H9 (cell line): ENCODE measurements at regions not wholly inside any gene's neighbourhood (a gene's known extent, or its start where the extent isn't known, plus 50 kb on each side); places are given as distances from the start of the nearest gene placed in this dataset.

ENCODE experiments used
- DNase-seq: peaks from one replicate; pipeline ENCODE4 v3.0.0-alpha.2; 2017
- H2AFZ ChIP-seq: one replicate; pipeline ENCODE4 v1.6.1; 2013; ENCODE audit warnings: mild to moderate bottlenecking, low read length, control low read depth, moderate library complexity
- H2AK5ac ChIP-seq: 2 replicates; pipeline ENCODE4 v1.6.1; 2013; ENCODE audit warnings: low read length, control low read depth, mixed read lengths; ENCODE audit not compliant: insufficient read length
- H2BK120ac ChIP-seq: one replicate; pipeline ENCODE4 v1.6.1; 2013; ENCODE audit warnings: low read depth, mild to moderate bottlenecking, low read length, control low read depth, inconsistent platforms; ENCODE audit not compliant: poor library complexity, severe bottlenecking
- H2BK12ac ChIP-seq: 2 replicates; pipeline ENCODE4 v1.6.1; 2013; ENCODE audit warnings: low read length, control low read depth, mixed read lengths, low read depth; ENCODE audit not compliant: insufficient read length
- H2BK15ac ChIP-seq: 2 replicates; pipeline ENCODE4 v1.6.1; 2013; ENCODE audit warnings: low read depth, low read length, control low read depth
- H2BK20ac ChIP-seq: one replicate; pipeline ENCODE4 v1.6.1; 2013; ENCODE audit warnings: low read depth, mild to moderate bottlenecking, low read length, control low read depth, inconsistent platforms; ENCODE audit not compliant: poor library complexity, severe bottlenecking
- H2BK5ac ChIP-seq: 2 replicates; pipeline ENCODE4 v1.6.1; 2013; ENCODE audit warnings: low read length, control low read depth, mixed read lengths; ENCODE audit not compliant: insufficient read length
- H3K14ac ChIP-seq: 2 replicates; pipeline ENCODE4 v1.6.1; 2013; ENCODE audit warnings: low read length, control low read depth; ENCODE audit not compliant: insufficient read depth
- H3K18ac ChIP-seq: 2 replicates; pipeline ENCODE4 v1.6.1; 2013; ENCODE audit warnings: low read depth, mild to moderate bottlenecking, mixed read lengths, low read length, control low read depth; ENCODE audit not compliant: insufficient read length
- H3K23ac ChIP-seq: 2 replicates; pipeline ENCODE4 v1.6.1; 2013; ENCODE audit warnings: low read length, control low read depth, mixed read lengths, low read depth; ENCODE audit not compliant: insufficient read length
- H3K23me2 ChIP-seq: 2 replicates; pipeline ENCODE4 v1.6.1; 2013; ENCODE audit warnings: low read depth, mild to moderate bottlenecking, mixed read lengths, low read length, control low read depth; ENCODE audit not compliant: insufficient read length, poor library complexity, severe bottlenecking
- H3K27ac ChIP-seq: 2 replicates; pipeline ENCODE4 v1.5.1; 2013; ENCODE audit warnings: low read length, control low read depth, mixed read lengths, low read depth; ENCODE audit not compliant: insufficient read length
- H3K27me3 ChIP-seq: 2 replicates; pipeline ENCODE4 v1.6.1; 2013; ENCODE audit warnings: low read length, control low read depth, inconsistent platforms; ENCODE audit not compliant: insufficient read depth
- H3K4ac ChIP-seq: 2 replicates; pipeline ENCODE4 v1.6.1; 2013; ENCODE audit warnings: low read depth, mild to moderate bottlenecking, control low read depth, inconsistent platforms, low read length, moderate library complexity
- H3K4me1 ChIP-seq: 2 replicates; pipeline ENCODE4 v1.6.1; 2013; ENCODE audit warnings: low read length, control low read depth, inconsistent platforms; ENCODE audit not compliant: insufficient read depth
- H3K4me2 ChIP-seq: 2 replicates; pipeline ENCODE4 v1.6.1; 2013; ENCODE audit warnings: low read length, control low read depth, mixed read lengths; ENCODE audit not compliant: insufficient read length, insufficient read depth
- H3K56ac ChIP-seq: 2 replicates; pipeline ENCODE4 v1.6.1; 2013; ENCODE audit warnings: low read depth, mild to moderate bottlenecking, mixed read lengths, low read length, control low read depth; ENCODE audit not compliant: insufficient read length
- H3K79me1 ChIP-seq: 2 replicates; pipeline ENCODE4 v1.6.1; 2013; ENCODE audit warnings: low read depth, mild to moderate bottlenecking, moderate library complexity, low read length, control low read depth, inconsistent platforms; ENCODE audit not compliant: insufficient read depth, poor library complexity, severe bottlenecking
- H3K79me2 ChIP-seq: 2 replicates; pipeline ENCODE4 v1.6.1; 2013; ENCODE audit warnings: low read length, control low read depth, inconsistent platforms; ENCODE audit not compliant: insufficient read depth
- H3K9ac ChIP-seq: 2 replicates; pipeline ENCODE4 v1.6.1; 2013; ENCODE audit warnings: low read length, control low read depth, mixed read lengths; ENCODE audit not compliant: insufficient read length; ENCODE audit errors: extremely low read depth
- H3K9me3 ChIP-seq: one replicate; pipeline ENCODE4 v1.6.1; 2013; ENCODE audit warnings: low read depth, low read length, inconsistent platforms; ENCODE audit not compliant: control insufficient read depth
- H3T11ph ChIP-seq: one replicate; pipeline ENCODE4 v1.6.1; 2013; ENCODE audit warnings: mild to moderate bottlenecking, low read length, control low read depth, inconsistent platforms
- H4K20me1 ChIP-seq: one replicate; pipeline ENCODE4 v1.6.1; 2013; ENCODE audit not compliant: control insufficient read depth, insufficient read length, insufficient read depth
- H4K5ac ChIP-seq: 2 replicates; pipeline ENCODE4 v1.6.1; 2013; ENCODE audit warnings: low read depth, mild to moderate bottlenecking, mixed read lengths, low read length, control low read depth; ENCODE audit not compliant: insufficient read length
- H4K8ac ChIP-seq: replicated peaks from 2 replicates; pipeline ENCODE4 v1.6.1; 2013; ENCODE audit warnings: low read length, control low read depth, mixed read lengths, low read depth; ENCODE audit not compliant: insufficient read length
- H4K91ac ChIP-seq: 2 replicates; pipeline ENCODE4 v1.6.1; 2013; ENCODE audit warnings: low read depth, mild to moderate bottlenecking, moderate library complexity, mixed read lengths, low read length, control low read depth; ENCODE audit not compliant: insufficient read length
- H3K27ac Mint-ChIP-seq, 3 experiments: 2 replicates in 2 of 3; 3 replicates in 1 of 3; pipeline ENCODE4 v1.8.0; 2020 to 2021; ENCODE audit warnings: mixed read lengths in 3 of 3, mild to moderate bottlenecking in 1 of 3, moderate library complexity in 1 of 3
- H3K27me3 Mint-ChIP-seq: 2 replicates; pipeline ENCODE4 v1.8.0; 2021; ENCODE audit warnings: low read depth, mild to moderate bottlenecking, moderate library complexity, mixed read lengths
- H3K36me3 Mint-ChIP-seq, 3 experiments: 2 replicates in 2 of 3; 3 replicates in 1 of 3; pipeline ENCODE4 v1.8.0; 2020 to 2021; ENCODE audit warnings: low read depth in 3 of 3, mixed read lengths in 3 of 3; ENCODE audit not compliant: insufficient read depth in 1 of 3
- H3K4me1 Mint-ChIP-seq, 2 experiments: 2 replicates each; pipeline ENCODE4 v1.8.0; 2020; ENCODE audit warnings: mixed read lengths in 2 of 2
- H3K4me3 Mint-ChIP-seq, 2 experiments: 2 replicates in 1 of 2; 3 replicates in 1 of 2; pipeline ENCODE4 v1.8.0; 2020 to 2021; ENCODE audit warnings: mild to moderate bottlenecking in 2 of 2, mixed read lengths in 2 of 2, moderate library complexity in 1 of 2
- H3K9me3 Mint-ChIP-seq, 2 experiments: 2 replicates in 1 of 2; 3 replicates in 1 of 2; pipeline ENCODE4 v1.8.0; 2020; ENCODE audit warnings: mild to moderate bottlenecking in 2 of 2, mixed read lengths in 2 of 2, moderate library complexity in 1 of 2
- CTCF ChIP-seq: fragments of 200-600 bp; sonication (generic); conservative IDR thresholded peaks from 3 replicates; pipeline ENCODE4 v1.8.0; 2021; ENCODE audit warnings: antibody characterized with exemption, mild to moderate bottlenecking
- WGBS: extraction: QIAGEN DNeasy Blood & Tissue Kit; methylation state at CpG from one replicate; pipeline ENCODE4 v1.1.7; 2013; ENCODE audit warnings: missing lambda C conversion rate, low lambda C conversion rate, mixed read lengths; ENCODE audit not compliant: insufficient read length; ENCODE audit errors: extremely low coverage; 5-methylcytosine and 5-hydroxymethylcytosine counted together

- TF ChIP-seq CTCF: no peak
- no CpG with 5 or more reads among the region's 3 CpGs for WGBS
- H2BK12ac ChIP-seq: no peak overlapping the region
- no peak overlapping the region for H3K9ac ChIP-seq
- no peaks in the 10 kb centered on the region for H4K20me1 ChIP-seq
- no peak overlapping the region for H3K14ac ChIP-seq
- H3K9me3 ChIP-seq: no peaks in the 10 kb centered on the region
- H3K27ac Mint-ChIP-seq: no peak overlapping the region
- H2AFZ ChIP-seq: no peak overlapping the region
- no peak overlapping the region for H3T11ph ChIP-seq
- no peaks in the 10 kb centered on the region; a peak in 2 of 7 replicates for H3K36me3 Mint-ChIP-seq
- H2AK5ac ChIP-seq: no peak overlapping the region
- no peaks in the 10 kb centered on the region for H3K27me3 ChIP-seq
- no peak overlapping the region for H3K56ac ChIP-seq
- H4K91ac ChIP-seq: no peak overlapping the region
- no peak overlapping the region for H2BK15ac ChIP-seq
- DNase-seq: no peak
- H3K23ac ChIP-seq: no peak overlapping the region
- peaks cover 7 to 9% of the 10 kb centered on the region in 2 experiments; a peak in 4 of 5 replicates for H3K9me3 Mint-ChIP-seq
- H4K8ac ChIP-seq: no peak overlapping the region
- H3K79me1 ChIP-seq: no peaks in the 10 kb centered on the region
- no peak overlapping the region for H2BK120ac ChIP-seq
- H3K4me3 Mint-ChIP-seq: no peak overlapping the region
- no peaks in the 10 kb centered on the region for H3K23me2 ChIP-seq
- H3K27me3 Mint-ChIP-seq: peaks cover 5% of the 10 kb centered on the region
- H3K18ac ChIP-seq: no peak overlapping the region
- H4K5ac ChIP-seq: no peak overlapping the region
- no peak overlapping the region for H2BK20ac ChIP-seq
- no peak overlapping the region for H3K4ac ChIP-seq
- no peaks in the 10 kb centered on the region; the same call in 1 of the 2 replicates for H3K4me1 ChIP-seq
- H3K4me1 Mint-ChIP-seq: 0 out of 4 replicates have a peak, but pooled peaks cover 0 to 2% of the 10 kb centered on the region in 2 experiments
- H2BK5ac ChIP-seq: no peak overlapping the region
- H3K79me2 ChIP-seq: no peaks in the 10 kb centered on the region
- H3K4me2 ChIP-seq: no peak overlapping the region
- no peak overlapping the region for H3K27ac ChIP-seq
These were observed 91.3 kb downstream of the VCPKMT start for GRCh38 chr14:50025073-50025472.
